Lung (tissue), 11 donors: ENCODE measurements at regions not wholly inside any gene's neighbourhood (a gene's known extent, or its start where the extent isn't known, plus 50 kb on each side); places are given as distances from the start of the nearest gene placed in this dataset.

Experiments
- ATAC-seq: fragments of 200-7000 bp; cut with Tn5 transposase; one replicate; pipeline ENCODE4 v1.9.1; 2020; ENCODE audit warnings: moderate number of reproducible peaks; ENCODE audit not compliant: insufficient read depth, low FRiP score
- DNase-seq, 3 donors: peaks; one replicate each; pipeline ENCODE4 v3.0.0-alpha.2; 2013 to 2017
- H3K27ac ChIP-seq, 2 donors: one replicate each; pipeline ENCODE4 v1.5.1; 2013; ENCODE audit warnings: mild to moderate bottlenecking in 2 of 2, moderate library complexity in 2 of 2, control low read depth in 1 of 2, inconsistent platforms in 1 of 2, low read depth in 1 of 2, low read length in 1 of 2
- H3K27me3 ChIP-seq, 3 donors: one replicate each; pipeline ENCODE4 v1.5.1; 2013; ENCODE audit warnings: low read length in 2 of 3; ENCODE audit not compliant: control insufficient read depth in 3 of 3, insufficient read depth in 3 of 3
- H3K36me3 ChIP-seq, 4 donors: one replicate each; pipeline ENCODE4 v1.5.1; 2013; ENCODE audit warnings: low read length in 4 of 4, mild to moderate bottlenecking in 1 of 4, moderate library complexity in 1 of 4; ENCODE audit not compliant: control insufficient read depth in 4 of 4, insufficient read depth in 4 of 4
- H3K4me1 ChIP-seq, 5 donors: one replicate each; pipeline ENCODE4 v1.5.1; 2013; ENCODE audit warnings: low read length in 5 of 5, mild to moderate bottlenecking in 2 of 5, moderate library complexity in 1 of 5; ENCODE audit not compliant: control insufficient read depth in 5 of 5, insufficient read depth in 5 of 5
- H3K4me3 ChIP-seq: one replicate; pipeline ENCODE4 v1.5.1; 2013; ENCODE audit warnings: mild to moderate bottlenecking, control low read depth, moderate library complexity
- H3K9ac ChIP-seq, 2 donors: one replicate each; pipeline ENCODE4 v1.5.1; 2013; ENCODE audit warnings: low read length in 2 of 2, control low read depth in 1 of 2; ENCODE audit not compliant: insufficient read depth in 1 of 2
- H3K9me3 ChIP-seq, 4 donors: one replicate each; pipeline ENCODE4 v1.5.1; 2013; ENCODE audit warnings: low read length in 3 of 4, mild to moderate bottlenecking in 1 of 4, moderate library complexity in 1 of 4; ENCODE audit not compliant: control insufficient read depth in 4 of 4, insufficient read depth in 3 of 4
- WGBS, 2 donors: extraction: QIAGEN DNeasy Blood & Tissue Kit; methylation state at CpG; one replicate each; pipeline ENCODE4 v1.1.7; 2013; 5-methylcytosine and 5-hydroxymethylcytosine counted together
- TF ChIP-seq, protein P1 (sequence below): IDR thresholded peaks from 2 replicates; pipeline ENCODE4 v1.5.1; 2012; ENCODE audit warnings: mild to moderate bottlenecking; ENCODE audit errors: control extremely low read depth, extremely low read depth
- donor health status: control.
- donor health status: control.
- donor health status: Bipolar disorder and iron deficiency.
- donor health status: healthy.
- donor health status: DM: yes; HTN: yes; CAD: no.

DNA sequence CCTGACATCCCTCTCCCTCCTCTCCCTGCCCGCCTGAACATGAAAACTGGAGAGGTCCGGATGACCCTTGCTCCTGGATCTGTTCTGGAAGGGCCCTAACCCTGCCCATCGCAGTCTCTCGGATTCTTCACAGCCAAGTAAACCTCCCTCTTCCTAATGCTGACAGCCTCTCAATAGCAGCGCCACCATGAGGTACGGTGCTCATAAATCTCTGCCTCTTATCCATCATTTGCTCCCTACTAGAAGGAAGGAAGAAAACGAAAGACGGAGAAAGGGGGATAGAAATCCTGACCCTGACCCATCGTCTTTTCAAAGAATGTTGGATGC lies 257.9 kb downstream of the BCL11A start:
- no peak overlapping the region for H3K27ac ChIP-seq
- TF ChIP-seq, protein P1, sequence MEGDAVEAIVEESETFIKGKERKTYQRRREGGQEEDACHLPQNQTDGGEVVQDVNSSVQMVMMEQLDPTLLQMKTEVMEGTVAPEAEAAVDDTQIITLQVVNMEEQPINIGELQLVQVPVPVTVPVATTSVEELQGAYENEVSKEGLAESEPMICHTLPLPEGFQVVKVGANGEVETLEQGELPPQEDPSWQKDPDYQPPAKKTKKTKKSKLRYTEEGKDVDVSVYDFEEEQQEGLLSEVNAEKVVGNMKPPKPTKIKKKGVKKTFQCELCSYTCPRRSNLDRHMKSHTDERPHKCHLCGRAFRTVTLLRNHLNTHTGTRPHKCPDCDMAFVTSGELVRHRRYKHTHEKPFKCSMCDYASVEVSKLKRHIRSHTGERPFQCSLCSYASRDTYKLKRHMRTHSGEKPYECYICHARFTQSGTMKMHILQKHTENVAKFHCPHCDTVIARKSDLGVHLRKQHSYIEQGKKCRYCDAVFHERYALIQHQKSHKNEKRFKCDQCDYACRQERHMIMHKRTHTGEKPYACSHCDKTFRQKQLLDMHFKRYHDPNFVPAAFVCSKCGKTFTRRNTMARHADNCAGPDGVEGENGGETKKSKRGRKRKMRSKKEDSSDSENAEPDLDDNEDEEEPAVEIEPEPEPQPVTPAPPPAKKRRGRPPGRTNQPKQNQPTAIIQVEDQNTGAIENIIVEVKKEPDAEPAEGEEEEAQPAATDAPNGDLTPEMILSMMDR, result no peak
- H3K9me3 ChIP-seq, result peaks cover 0 to 7% (median 0%) of the 10 kb centered on the region in 4 donors
- peaks cover 0 to 5% (median 0%) of the 10 kb centered on the region in 3 donors for H3K27me3 ChIP-seq
- WGBS, 2 donors, result 79 to 90% methylated on average over 9 of the region's 9 CpGs
- H3K4me1 ChIP-seq, result no peaks in the 10 kb centered on the region
- H3K36me3 ChIP-seq, result no peaks in the 10 kb centered on the region
- H3K4me3 ChIP-seq, result no peak overlapping the region
- no peak overlapping the region for H3K9ac ChIP-seq
- DNase-seq (no peak), ATAC-seq (no peak)

DNA sequence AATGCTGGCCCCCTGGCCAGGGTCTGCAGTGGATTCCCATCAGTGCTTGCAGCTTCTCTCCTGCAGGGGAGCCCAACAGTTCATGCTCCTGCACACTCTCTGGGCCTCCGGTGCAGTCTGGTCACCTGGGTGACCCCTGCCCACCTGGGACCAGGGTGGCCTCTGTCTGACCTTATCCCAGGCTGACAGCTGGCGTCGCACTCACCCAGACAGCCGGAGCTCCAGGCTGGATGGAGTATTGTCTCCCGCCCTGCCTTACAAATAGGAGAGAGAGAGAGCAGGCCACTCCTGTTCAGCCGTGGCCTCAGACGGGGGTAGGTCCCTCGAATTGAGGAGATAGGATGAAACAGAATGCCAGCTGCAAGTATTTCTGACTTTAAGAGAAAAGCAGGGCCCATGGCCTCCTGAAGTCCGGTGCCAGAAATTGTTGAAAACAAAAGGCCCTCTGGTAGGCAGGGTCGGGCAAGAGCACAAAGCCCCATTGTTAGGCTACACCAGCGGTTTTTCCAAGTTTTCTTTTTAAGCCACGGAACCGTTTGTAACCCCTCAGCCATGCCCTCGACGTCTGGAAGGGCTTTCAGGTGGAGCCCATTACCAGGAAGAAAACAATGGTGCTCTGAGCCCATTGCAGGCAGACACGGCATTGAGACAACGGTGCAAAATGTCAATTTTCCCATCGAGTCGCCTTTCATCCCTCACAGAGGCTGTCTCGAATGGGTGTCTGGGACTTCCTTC lies 258.4 kb downstream of the BCL11A start:
- Histone ChIP-seq H3K4me1 (no peaks in the 10 kb centered on the region), H3K36me3 (no peaks in the 10 kb centered on the region), H3K27me3 (peaks cover 0 to 5% (median 0%) of the 10 kb centered on the region in 3 donors), H3K9me3 (peaks cover 0 to 7% (median 0%) of the 10 kb centered on the region in 4 donors), H3K9ac (no peak overlapping the region), H3K27ac (no peak overlapping the region), H3K4me3 (no peak overlapping the region)
- 70 to 85% methylated on average over 20 of the region's 20 CpGs for WGBS, 2 donors
- ATAC-seq (no peak), DNase-seq (peak in 2 of 3 donors; percentile 22 to 25)
- TF ChIP-seq, protein P1, result no peak

DNA sequence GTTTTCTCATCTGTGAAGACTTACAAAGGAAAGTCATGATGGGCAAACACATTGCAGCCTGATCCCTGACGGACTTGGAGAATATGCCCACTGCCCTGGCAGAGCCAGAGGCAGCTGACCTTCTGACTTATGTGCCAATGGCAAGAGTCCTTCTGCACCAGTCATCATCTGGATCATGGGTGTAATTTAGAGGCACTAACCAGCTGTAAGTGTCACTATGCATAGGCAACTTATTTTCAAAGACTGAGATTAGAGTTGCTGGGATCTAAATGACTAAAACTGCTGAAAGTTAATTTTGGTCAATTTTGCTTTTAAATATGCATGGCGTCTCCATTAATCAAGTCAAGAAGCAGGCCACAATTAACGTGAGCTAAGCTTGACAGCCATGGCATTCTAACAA lies 261.2 kb downstream of the BCL11A start:
- Histone ChIP-seq H3K36me3 (no peaks in the 10 kb centered on the region), H3K9me3 (peaks cover 0 to 5% (median 0%) of the 10 kb centered on the region in 4 donors), H3K27ac (no peak overlapping the region), H3K27me3 (peaks cover 0 to 5% (median 0%) of the 10 kb centered on the region in 3 donors), H3K4me3 (no peak overlapping the region), H3K4me1 (no peaks in the 10 kb centered on the region), H3K9ac (no peak overlapping the region)
- DNase-seq (no peak), ATAC-seq (no peak)
- TF ChIP-seq, protein P1, result no peak
- 89 to 90% methylated on average over 3 of the region's 3 CpGs for WGBS, 2 donors

DNA sequence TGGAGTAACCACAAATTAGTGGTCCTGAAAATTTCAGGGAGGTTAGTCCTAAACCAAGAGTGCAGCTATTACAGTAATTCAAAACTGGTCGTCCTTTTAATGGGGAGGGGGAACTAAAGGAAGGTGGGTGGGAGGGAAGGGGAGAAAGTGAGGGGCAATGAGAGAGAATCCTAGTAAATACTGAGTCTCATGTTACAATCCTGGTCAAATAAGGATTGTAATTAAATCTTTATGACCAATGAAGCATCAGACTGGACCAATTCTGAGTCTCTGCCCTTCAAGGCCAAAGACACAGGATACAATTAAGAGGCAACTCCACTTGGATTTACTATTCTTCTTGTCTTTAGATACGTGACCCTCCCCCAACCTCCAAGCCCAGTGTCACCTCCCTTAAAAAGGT lies 262.9 kb downstream of the BCL11A start:
- H3K9ac ChIP-seq, result no peak overlapping the region
- no peak overlapping the region for H3K27ac ChIP-seq
- H3K4me3 ChIP-seq, result no peak overlapping the region
- DNase-seq, result no peak
- H3K27me3 ChIP-seq, result peaks cover 0 to 5% (median 0%) of the 10 kb centered on the region in 3 donors
- TF ChIP-seq, protein P1, result no peak
- ATAC-seq, result no peak
- whole genome bisulfite sequencing, 2 donors, result 62 to 80% methylated on average over 2 of the region's 2 CpGs
- peaks cover 0 to 5% (median 0%) of the 10 kb centered on the region in 4 donors for H3K9me3 ChIP-seq
- no peaks in the 10 kb centered on the region for H3K36me3 ChIP-seq
- no peaks in the 10 kb centered on the region for H3K4me1 ChIP-seq
